ENCODE measurements at regions not wholly inside any gene's neighbourhood (a gene's known extent, or its start where the extent isn't known, plus 50 kb on each side); places are given as distances from the start of the nearest gene placed in this dataset.

DNA sequence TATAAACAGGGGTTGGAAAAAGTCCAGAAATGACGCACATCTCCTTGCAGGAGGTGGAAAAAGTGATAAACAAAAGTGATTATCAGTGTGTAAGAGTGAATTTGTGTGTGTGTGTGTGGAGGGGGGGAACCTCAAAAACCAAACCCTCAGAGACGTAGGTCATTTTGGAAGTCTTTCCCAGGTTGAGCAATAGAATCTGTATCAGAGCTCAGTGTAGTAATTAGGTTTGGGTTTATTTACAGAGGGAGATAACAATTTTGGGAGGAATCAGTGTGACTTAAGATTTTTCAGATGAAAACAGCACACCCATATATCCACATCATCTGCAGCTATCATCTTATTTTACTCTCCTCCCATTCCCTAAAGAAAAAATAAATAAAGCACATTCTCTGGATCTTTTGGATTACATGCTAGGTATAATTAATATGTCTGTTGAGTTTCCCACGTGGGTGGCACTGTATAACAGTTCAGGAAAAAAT, 406.4 kb downstream of the FGF9 start:
- Histone ChIP-seq H3K4me1 (ENCODE audit: control insufficient read depth in 1 of 2, insufficient read depth in 2 of 2, low read length in 2 of 2) (no peaks in the 10 kb centered on the region), H3K27me3 (ENCODE audit: control insufficient read depth in 1 of 2, insufficient read depth in 2 of 2, low read length in 2 of 2) (no peaks in the 10 kb centered on the region), H3K9ac (ENCODE audit: low read depth in 1 of 2, low read length in 2 of 2) (no peak overlapping the region), H3K36me3 (ENCODE audit: control insufficient read depth in 1 of 2, insufficient read depth in 2 of 2, low read length in 2 of 2) (no peaks in the 10 kb centered on the region), H3K4me3 (ENCODE audit: low read depth in 1 of 2, low read length in 2 of 2) (no peak overlapping the region), H3K27ac (ENCODE audit: low read depth, low read length) (no peak overlapping the region), H3K9me3 (ENCODE audit: control insufficient read depth in 1 of 2, low read length in 2 of 2) (no peaks in the 10 kb centered on the region)

DNA sequence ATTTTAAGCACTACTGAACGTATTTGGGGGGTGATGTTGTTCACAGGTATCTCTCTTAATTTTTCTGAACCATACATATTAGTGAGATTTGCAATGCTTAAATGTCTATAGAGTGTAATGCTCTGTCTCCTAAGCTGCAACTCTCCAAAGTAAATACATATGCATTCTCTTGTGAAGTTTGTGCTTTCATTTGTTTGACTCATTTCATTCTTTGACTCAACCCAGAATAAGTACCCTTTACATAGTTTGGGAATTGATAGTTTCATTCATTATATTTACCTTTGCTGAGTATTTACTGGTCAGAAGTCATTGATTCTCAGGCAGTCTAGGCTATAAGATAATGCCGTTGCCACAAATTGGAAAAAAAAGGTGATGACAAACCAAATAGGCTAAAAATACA, 406.9 kb downstream of the FGF9 start:
- Histone ChIP-seq H3K36me3 (ENCODE audit: control insufficient read depth in 1 of 2, insufficient read depth in 2 of 2, low read length in 2 of 2) (no peaks in the 10 kb centered on the region), H3K27ac (ENCODE audit: low read depth, low read length) (no peak overlapping the region), H3K4me1 (ENCODE audit: control insufficient read depth in 1 of 2, insufficient read depth in 2 of 2, low read length in 2 of 2) (no peaks in the 10 kb centered on the region), H3K9me3 (ENCODE audit: control insufficient read depth in 1 of 2, low read length in 2 of 2) (no peaks in the 10 kb centered on the region), H3K9ac (ENCODE audit: low read depth in 1 of 2, low read length in 2 of 2) (no peak overlapping the region), H3K4me3 (ENCODE audit: low read depth in 1 of 2, low read length in 2 of 2) (no peak overlapping the region), H3K27me3 (ENCODE audit: control insufficient read depth in 1 of 2, insufficient read depth in 2 of 2, low read length in 2 of 2) (no peaks in the 10 kb centered on the region)

DNA sequence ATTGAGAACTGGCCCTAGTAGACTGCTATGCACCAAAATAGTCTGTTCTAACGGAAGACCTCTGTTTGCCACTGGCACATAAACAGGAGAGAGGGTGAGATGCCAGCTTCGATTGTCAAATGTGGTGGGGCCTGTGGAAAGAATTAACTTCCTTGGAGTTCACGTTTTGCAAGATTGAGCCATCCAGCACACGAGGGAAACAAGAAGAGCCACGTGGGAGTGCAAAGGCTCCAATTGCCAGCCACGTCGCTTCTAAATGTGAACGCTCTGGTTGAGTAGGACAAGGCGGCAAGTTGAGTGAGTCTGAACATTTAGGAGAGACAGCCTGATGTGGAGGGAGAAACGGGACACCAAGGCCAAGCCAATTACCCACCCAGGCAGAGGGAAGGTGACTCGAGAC, 409.1 kb downstream of the FGF9 start:
- Histone ChIP-seq H3K4me3 (ENCODE audit: low read depth in 1 of 2, low read length in 2 of 2) (no peak overlapping the region), H3K36me3 (ENCODE audit: control insufficient read depth in 1 of 2, insufficient read depth in 2 of 2, low read length in 2 of 2) (no peaks in the 10 kb centered on the region), H3K4me1 (ENCODE audit: control insufficient read depth in 1 of 2, insufficient read depth in 2 of 2, low read length in 2 of 2) (no peaks in the 10 kb centered on the region), H3K9ac (ENCODE audit: low read depth in 1 of 2, low read length in 2 of 2) (no peak overlapping the region), H3K9me3 (ENCODE audit: control insufficient read depth in 1 of 2, low read length in 2 of 2) (no peaks in the 10 kb centered on the region), H3K27me3 (ENCODE audit: control insufficient read depth in 1 of 2, insufficient read depth in 2 of 2, low read length in 2 of 2) (no peaks in the 10 kb centered on the region), H3K27ac (ENCODE audit: low read depth, low read length) (no peak overlapping the region)

DNA sequence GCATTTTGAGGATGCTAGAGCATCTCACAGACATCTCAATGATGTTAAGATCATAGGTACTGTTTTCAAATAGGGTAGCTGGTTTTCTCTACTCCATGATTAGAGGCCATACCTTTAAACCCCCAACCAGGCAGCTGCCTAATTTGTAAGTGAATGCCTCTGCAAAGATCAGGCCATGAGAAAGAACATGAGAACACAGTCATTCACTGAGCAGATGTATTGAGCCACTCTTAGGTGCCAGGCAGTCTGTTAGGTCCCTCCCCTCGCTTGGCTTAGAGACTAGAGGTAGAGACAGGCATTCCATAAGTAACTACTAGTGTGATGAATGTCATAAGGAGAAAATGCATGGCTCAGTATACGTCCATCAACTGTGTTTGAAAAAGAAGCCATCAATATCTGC, 410.0 kb downstream of the FGF9 start:
- Histone ChIP-seq H3K36me3 (ENCODE audit: control insufficient read depth in 1 of 2, insufficient read depth in 2 of 2, low read length in 2 of 2) (no peaks in the 10 kb centered on the region), H3K9ac (ENCODE audit: low read depth in 1 of 2, low read length in 2 of 2) (no peak overlapping the region), H3K4me1 (ENCODE audit: control insufficient read depth in 1 of 2, insufficient read depth in 2 of 2, low read length in 2 of 2) (no peaks in the 10 kb centered on the region), H3K4me3 (ENCODE audit: low read depth in 1 of 2, low read length in 2 of 2) (no peak overlapping the region), H3K27me3 (ENCODE audit: control insufficient read depth in 1 of 2, insufficient read depth in 2 of 2, low read length in 2 of 2) (no peaks in the 10 kb centered on the region), H3K9me3 (ENCODE audit: control insufficient read depth in 1 of 2, low read length in 2 of 2) (no peaks in the 10 kb centered on the region), H3K27ac (ENCODE audit: low read depth, low read length) (no peak overlapping the region)

DNA sequence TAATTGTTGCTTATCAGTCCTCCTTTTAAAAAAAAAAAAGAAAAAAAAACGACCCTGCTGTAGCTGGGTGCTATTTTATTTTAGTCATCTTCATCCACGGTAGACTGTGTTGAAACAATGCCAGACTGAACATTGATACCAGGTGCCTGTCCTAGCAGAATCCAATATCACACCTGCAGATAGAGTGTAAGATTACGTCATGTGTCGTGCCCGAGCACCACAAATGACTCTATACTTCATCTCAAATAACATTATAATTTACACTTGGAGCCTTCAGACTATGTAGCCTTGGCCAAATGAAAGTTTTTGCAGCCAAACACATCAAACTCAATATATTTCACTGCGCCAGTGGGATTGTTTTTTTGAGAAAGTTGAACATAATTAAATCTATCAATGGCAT, 410.6 kb downstream of the FGF9 start:
- Histone ChIP-seq H3K36me3 (ENCODE audit: control insufficient read depth in 1 of 2, insufficient read depth in 2 of 2, low read length in 2 of 2) (no peaks in the 10 kb centered on the region), H3K27me3 (ENCODE audit: control insufficient read depth in 1 of 2, insufficient read depth in 2 of 2, low read length in 2 of 2) (no peaks in the 10 kb centered on the region), H3K9me3 (ENCODE audit: control insufficient read depth in 1 of 2, low read length in 2 of 2) (no peaks in the 10 kb centered on the region), H3K9ac (ENCODE audit: low read depth in 1 of 2, low read length in 2 of 2) (no peak overlapping the region), H3K4me1 (ENCODE audit: control insufficient read depth in 1 of 2, insufficient read depth in 2 of 2, low read length in 2 of 2) (no peaks in the 10 kb centered on the region), H3K4me3 (ENCODE audit: low read depth in 1 of 2, low read length in 2 of 2) (no peak overlapping the region), H3K27ac (ENCODE audit: low read depth, low read length) (no peak overlapping the region)

DNA sequence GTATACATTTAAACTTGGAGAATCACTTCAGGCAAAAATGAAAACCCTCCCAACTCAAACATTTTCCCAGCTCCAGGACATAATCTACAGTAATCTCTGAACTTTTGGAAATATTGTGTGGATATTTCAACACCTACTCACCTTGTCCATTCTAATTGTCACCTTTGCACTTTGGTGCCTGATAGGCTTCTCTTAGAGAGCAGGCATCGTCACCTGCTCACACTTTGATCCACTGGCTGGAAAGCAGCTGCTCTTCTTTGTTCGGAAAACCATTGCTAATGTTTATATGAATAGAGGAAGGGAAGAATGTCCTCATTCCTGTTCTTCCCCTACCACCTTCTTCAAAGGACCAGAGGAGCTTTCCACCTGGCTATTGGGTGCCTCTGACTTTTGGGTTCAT, 411.2 kb downstream of the FGF9 start:
- Histone ChIP-seq H3K4me1 (ENCODE audit: control insufficient read depth in 1 of 2, insufficient read depth in 2 of 2, low read length in 2 of 2) (no peaks in the 10 kb centered on the region), H3K27ac (ENCODE audit: low read depth, low read length) (no peak overlapping the region), H3K4me3 (ENCODE audit: low read depth in 1 of 2, low read length in 2 of 2) (no peak overlapping the region), H3K9me3 (ENCODE audit: control insufficient read depth in 1 of 2, low read length in 2 of 2) (no peaks in the 10 kb centered on the region), H3K9ac (ENCODE audit: low read depth in 1 of 2, low read length in 2 of 2) (no peak overlapping the region), H3K27me3 (ENCODE audit: control insufficient read depth in 1 of 2, insufficient read depth in 2 of 2, low read length in 2 of 2) (no peaks in the 10 kb centered on the region), H3K36me3 (ENCODE audit: control insufficient read depth in 1 of 2, insufficient read depth in 2 of 2, low read length in 2 of 2) (no peaks in the 10 kb centered on the region)

DNA sequence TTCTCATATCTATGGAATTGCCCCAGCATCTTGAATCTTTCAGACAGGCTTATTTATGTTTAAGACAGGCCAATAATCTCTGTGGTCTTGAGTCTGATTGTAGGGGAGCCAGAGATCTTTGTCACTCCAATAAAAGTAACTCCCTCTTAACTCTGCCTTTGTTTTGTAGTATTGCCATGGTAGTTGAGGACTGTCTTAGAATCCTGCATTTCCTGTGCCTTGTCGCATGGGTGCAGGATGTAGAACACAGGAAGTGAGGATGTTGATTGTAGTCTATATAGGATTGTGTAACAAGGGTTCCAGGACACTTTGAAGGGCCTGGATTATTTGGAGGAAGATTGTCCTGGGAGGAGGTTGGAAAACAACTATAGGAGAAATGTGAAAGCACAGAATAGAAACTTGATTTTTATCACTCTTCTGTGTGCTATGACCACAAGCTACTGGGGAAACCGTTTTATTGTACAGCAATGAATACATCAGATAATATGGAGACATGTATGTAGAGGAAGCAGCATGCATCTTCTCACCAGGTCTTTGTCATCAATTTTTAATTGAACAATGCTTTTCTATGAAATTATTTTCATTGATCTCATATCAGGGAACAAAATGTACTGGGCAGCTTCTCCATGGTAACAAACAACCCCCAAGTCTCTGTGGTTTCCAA, 411.7 kb downstream of the FGF9 start:
- H3K27me3 ChIP-seq (ENCODE audit: control insufficient read depth in 1 of 2, insufficient read depth in 2 of 2, low read length in 2 of 2) = no peaks in the 10 kb centered on the region
- H3K9me3 ChIP-seq (ENCODE audit: control insufficient read depth in 1 of 2, low read length in 2 of 2) = no peaks in the 10 kb centered on the region
- H3K4me3 ChIP-seq (ENCODE audit: low read depth in 1 of 2, low read length in 2 of 2) = no peak overlapping the region
- H3K4me1 ChIP-seq (ENCODE audit: control insufficient read depth in 1 of 2, insufficient read depth in 2 of 2, low read length in 2 of 2) = no peaks in the 10 kb centered on the region
- no peak overlapping the region for H3K9ac ChIP-seq (ENCODE audit: low read depth in 1 of 2, low read length in 2 of 2)
- H3K36me3 ChIP-seq (ENCODE audit: control insufficient read depth in 1 of 2, insufficient read depth in 2 of 2, low read length in 2 of 2) = no peaks in the 10 kb centered on the region
- no peak overlapping the region for H3K27ac ChIP-seq (ENCODE audit: low read depth, low read length)

DNA sequence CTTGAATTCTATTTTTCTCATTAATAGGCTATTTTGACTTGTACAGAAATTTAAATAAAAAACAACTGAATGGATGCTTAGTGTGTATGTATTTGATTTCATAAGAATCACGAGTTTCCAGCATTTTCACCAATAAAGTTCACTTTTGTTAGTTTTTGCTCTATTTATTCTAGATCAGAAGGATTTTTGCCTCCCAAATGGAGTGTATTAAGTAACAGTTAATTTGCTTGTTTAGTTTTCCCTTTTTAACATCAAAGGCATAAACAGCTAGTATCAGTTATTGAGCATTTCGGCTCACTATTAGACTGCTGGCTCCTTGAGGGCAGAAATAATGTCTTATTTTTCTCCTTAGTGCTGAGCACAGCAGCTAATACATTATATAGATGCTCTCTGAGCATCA, 414.1 kb downstream of the FGF9 start:
- H3K36me3 ChIP-seq (ENCODE audit: control insufficient read depth in 1 of 2, insufficient read depth in 2 of 2, low read length in 2 of 2) = no peaks in the 10 kb centered on the region
- no peak overlapping the region for H3K27ac ChIP-seq (ENCODE audit: low read depth, low read length)
- H3K4me1 ChIP-seq (ENCODE audit: control insufficient read depth in 1 of 2, insufficient read depth in 2 of 2, low read length in 2 of 2) = no peaks in the 10 kb centered on the region
- no peak overlapping the region for H3K9ac ChIP-seq (ENCODE audit: low read depth in 1 of 2, low read length in 2 of 2)
- H3K4me3 ChIP-seq (ENCODE audit: low read depth in 1 of 2, low read length in 2 of 2) = no peak overlapping the region
- no peaks in the 10 kb centered on the region for H3K9me3 ChIP-seq (ENCODE audit: control insufficient read depth in 1 of 2, low read length in 2 of 2)
- no peaks in the 10 kb centered on the region for H3K27me3 ChIP-seq (ENCODE audit: control insufficient read depth in 1 of 2, insufficient read depth in 2 of 2, low read length in 2 of 2)

DNA sequence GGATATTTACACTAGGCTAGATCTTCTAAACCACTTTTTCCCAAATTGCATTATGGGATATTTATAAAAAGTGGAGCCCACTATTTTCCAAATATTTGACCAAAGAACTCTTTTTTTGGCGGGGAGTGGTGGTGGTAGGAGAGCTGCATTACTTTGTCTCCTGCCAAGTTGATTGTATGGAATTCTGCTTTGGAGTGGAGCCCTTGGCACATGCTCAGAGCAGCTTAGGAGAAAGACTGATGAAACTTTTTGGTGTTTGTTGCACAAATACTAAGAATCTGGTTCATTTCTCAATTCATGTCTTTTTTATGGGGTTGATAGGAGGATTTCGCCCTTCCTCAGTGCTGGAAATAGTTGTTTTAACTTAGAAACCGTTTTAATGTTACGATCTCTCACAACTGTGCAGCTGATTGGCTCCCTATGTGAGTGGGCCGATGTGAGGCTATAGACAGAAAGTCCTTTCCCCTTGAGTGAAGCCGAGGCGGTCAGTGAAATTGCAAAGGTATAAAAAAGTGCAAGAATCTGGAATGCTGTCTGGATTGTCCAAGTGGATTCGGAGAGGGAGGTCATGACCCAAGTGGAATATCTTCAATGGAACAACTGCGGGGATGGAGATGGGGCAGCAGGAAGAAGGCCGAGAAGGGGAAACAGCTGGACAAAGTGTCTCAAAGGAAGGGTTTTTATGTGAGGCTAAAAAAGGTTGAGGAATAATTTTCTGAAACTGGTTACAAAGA, 415.9 kb downstream of the FGF9 start:
- H3K9me3 ChIP-seq (ENCODE audit: control insufficient read depth in 1 of 2, low read length in 2 of 2) = no peaks in the 10 kb centered on the region
- H3K4me3 ChIP-seq (ENCODE audit: low read depth in 1 of 2, low read length in 2 of 2) = no peak overlapping the region
- H3K27ac ChIP-seq (ENCODE audit: low read depth, low read length) = no peak overlapping the region
- no peak overlapping the region for H3K9ac ChIP-seq (ENCODE audit: low read depth in 1 of 2, low read length in 2 of 2)
- H3K4me1 ChIP-seq (ENCODE audit: control insufficient read depth in 1 of 2, insufficient read depth in 2 of 2, low read length in 2 of 2) = peaks cover 0 to 4% of the 10 kb centered on the region in 2 donors
- H3K36me3 ChIP-seq (ENCODE audit: control insufficient read depth in 1 of 2, insufficient read depth in 2 of 2, low read length in 2 of 2) = no peaks in the 10 kb centered on the region
- no peaks in the 10 kb centered on the region for H3K27me3 ChIP-seq (ENCODE audit: control insufficient read depth in 1 of 2, insufficient read depth in 2 of 2, low read length in 2 of 2)

DNA sequence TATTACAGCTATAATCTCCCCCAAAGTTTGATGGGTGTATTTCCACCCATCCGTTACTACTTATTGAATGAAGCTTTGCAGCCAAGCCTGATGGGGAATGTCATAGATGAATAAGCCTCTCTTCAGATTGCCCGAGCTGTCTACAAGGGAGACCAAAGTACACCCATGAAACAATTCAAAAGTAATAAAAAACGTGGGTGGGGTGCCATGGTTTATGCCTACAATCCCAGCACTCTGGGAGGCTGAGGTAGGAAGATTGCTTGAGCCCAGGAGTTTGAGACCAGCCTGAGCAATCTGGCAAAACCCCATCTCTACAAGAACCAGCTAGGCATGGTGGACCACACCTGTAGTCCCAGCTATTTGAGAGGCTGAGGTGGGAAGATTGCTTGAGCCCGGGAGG, 419.2 kb downstream of the FGF9 start:
- H3K36me3 ChIP-seq (ENCODE audit: control insufficient read depth in 1 of 2, insufficient read depth in 2 of 2, low read length in 2 of 2) = no peaks in the 10 kb centered on the region
- no peak overlapping the region for H3K27ac ChIP-seq (ENCODE audit: low read depth, low read length)
- H3K4me3 ChIP-seq (ENCODE audit: low read depth in 1 of 2, low read length in 2 of 2) = no peak overlapping the region
- H3K4me1 ChIP-seq (ENCODE audit: control insufficient read depth in 1 of 2, insufficient read depth in 2 of 2, low read length in 2 of 2) = peaks cover 0 to 4% of the 10 kb centered on the region in 2 donors
- no peaks in the 10 kb centered on the region for H3K27me3 ChIP-seq (ENCODE audit: control insufficient read depth in 1 of 2, insufficient read depth in 2 of 2, low read length in 2 of 2)
- H3K9me3 ChIP-seq (ENCODE audit: control insufficient read depth in 1 of 2, low read length in 2 of 2) = no peaks in the 10 kb centered on the region
- no peak overlapping the region for H3K9ac ChIP-seq (ENCODE audit: low read depth in 1 of 2, low read length in 2 of 2)

Measured in duodenal mucosa (tissue), 2 donors.